PC-3 (cell line): ENCODE measurements at regions not wholly inside any gene's neighbourhood (a gene's known extent, or its start where the extent isn't known, plus 50 kb on each side); places are given as distances from the start of the nearest gene placed in this dataset.
A peak's percentile ranks its signal among the peaks of the same experiment; 100 is the strongest.
"Not testable (repeated sequence)": the region's sequence is repeated elsewhere in the genome, so short reads cannot be mapped to it uniquely, and the experiment has no call there.

Experiments
- ATAC-seq: fragments of 200-7000 bp; cut with Tn5 transposase; 2 replicates; pipeline ENCODE4 v1.9.1; 2020; ENCODE audit warnings: mild to moderate bottlenecking, moderate library complexity
- BruUV-seq: library from RNA; stranded (reverse); fragments of 400-500 nt; replicated peaks from 2 replicates; lab custom pipeline; 2021; lab: Mats Ljungman, UMichigan
- CTCF ChIA-PET: fragments of 300-600 bp; sonication (Branson Sonifier 250); formaldehyde crosslinking; loops from one replicate; lab custom pipeline; 2022; ENCODE audit warnings: antibody characterized with exemption; lab: Charles Lee
- POLR2A ChIA-PET: fragments of 300-600 bp; sonication (Branson Sonifier 250); formaldehyde crosslinking; loops from one replicate; lab custom pipeline; 2022; ENCODE audit warnings: antibody characterized with exemption; ENCODE audit not compliant: unreplicated experiment; lab: Charles Lee
- DNase-seq: peaks from one replicate; pipeline ENCODE4 v3.0.0-alpha.2; 2015
- H2AFZ ChIP-seq: fragments of 300-600 bp; sonication (generic); 2 replicates; pipeline ENCODE4 v1.6.0; 2016; ENCODE audit warnings: antibody characterized with exemption, low read length
- H3F3A ChIP-seq: fragments of 300-600 bp; sonication (generic); one replicate; pipeline ENCODE4 v1.6.0; 2017; ENCODE audit warnings: antibody characterized with exemption, low read length, control low read depth, mild to moderate bottlenecking; ENCODE audit not compliant: unreplicated experiment
- H3K27ac ChIP-seq: fragments of 300-600 bp; sonication (generic); 2 replicates; pipeline ENCODE4 v1.5.1; 2016; ENCODE audit warnings: mild to moderate bottlenecking, low read length
- H3K27me3 ChIP-seq: fragments of 300-600 bp; sonication (generic); 2 replicates; pipeline ENCODE4 v1.6.1; 2016; ENCODE audit warnings: low read length, mixed read lengths
- H3K36me3 ChIP-seq: fragments of 300-600 bp; sonication (generic); 2 replicates; pipeline ENCODE4 v1.6.1; 2016; ENCODE audit warnings: low read depth, mixed run types, low read length, mixed read lengths
- H3K4me1 ChIP-seq: fragments of 300-600 bp; sonication (generic); 2 replicates; pipeline ENCODE4 v1.5.1; 2016; ENCODE audit warnings: low read length; ENCODE audit not compliant: insufficient read depth
- H3K4me2 ChIP-seq: fragments of 300-600 bp; sonication (generic); 2 replicates; pipeline ENCODE4 v1.6.0; 2016; ENCODE audit warnings: low read length
- H3K4me3 ChIP-seq: fragments of 300-600 bp; sonication (generic); 2 replicates; pipeline ENCODE4 v1.5.1; 2016; ENCODE audit warnings: mild to moderate bottlenecking, low read length, mixed read lengths
- H3K79me2 ChIP-seq: fragments of 300-600 bp; sonication (generic); 2 replicates; pipeline ENCODE4 v1.6.1; 2017; ENCODE audit warnings: low read length, mixed read lengths
- H3K9ac ChIP-seq: fragments of 300-600 bp; sonication (generic); 2 replicates; pipeline ENCODE4 v1.6.0; 2016; ENCODE audit warnings: mild to moderate bottlenecking, low read length
- H3K9me2 ChIP-seq: fragments of 300-600 bp; sonication (generic); replicated peaks from 2 replicates; pipeline ENCODE4 v1.6.1; 2016; ENCODE audit warnings: mixed run types, low read length, mixed read lengths
- H3K9me3 ChIP-seq: fragments of 300-600 bp; sonication (generic); 2 replicates; pipeline ENCODE4 v1.6.1; 2016; ENCODE audit warnings: low read length, mixed read lengths
- H4K20me1 ChIP-seq: fragments of 300-600 bp; sonication (generic); 2 replicates; pipeline ENCODE4 v1.6.1; 2016; ENCODE audit warnings: low read length, mixed read lengths
- EZH2 ChIP-seq: fragments of 300-600 bp; sonication (generic); IDR thresholded peaks from one replicate; pipeline ENCODE4 v1.6.1; 2017; ENCODE audit warnings: antibody characterized with exemption, mild to moderate bottlenecking, low read length; ENCODE audit not compliant: unreplicated experiment
- EZH2phosphoT487 ChIP-seq: fragments of 300-600 bp; sonication (generic); IDR thresholded peaks from 2 replicates; pipeline ENCODE4 v1.6.1; 2018; ENCODE audit warnings: mild to moderate bottlenecking, antibody characterized with exemption, low read length, borderline replicate concordance
- intact Hi-C: fragments of 100-400 bp; cut with micrococcal nuclease; formaldehyde crosslinking; loops from 2 replicates; pipeline ENCODE4 v1.9.0; 2023
- TF ChIP-seq, protein P1 (sequence below): fragments of 300-600 bp; sonication (generic); conservative IDR thresholded peaks from 2 replicates; pipeline ENCODE4 v1.5.1; 2017; ENCODE audit warnings: antibody characterized with exemption, low read depth, mild to moderate bottlenecking, low read length

DNA sequence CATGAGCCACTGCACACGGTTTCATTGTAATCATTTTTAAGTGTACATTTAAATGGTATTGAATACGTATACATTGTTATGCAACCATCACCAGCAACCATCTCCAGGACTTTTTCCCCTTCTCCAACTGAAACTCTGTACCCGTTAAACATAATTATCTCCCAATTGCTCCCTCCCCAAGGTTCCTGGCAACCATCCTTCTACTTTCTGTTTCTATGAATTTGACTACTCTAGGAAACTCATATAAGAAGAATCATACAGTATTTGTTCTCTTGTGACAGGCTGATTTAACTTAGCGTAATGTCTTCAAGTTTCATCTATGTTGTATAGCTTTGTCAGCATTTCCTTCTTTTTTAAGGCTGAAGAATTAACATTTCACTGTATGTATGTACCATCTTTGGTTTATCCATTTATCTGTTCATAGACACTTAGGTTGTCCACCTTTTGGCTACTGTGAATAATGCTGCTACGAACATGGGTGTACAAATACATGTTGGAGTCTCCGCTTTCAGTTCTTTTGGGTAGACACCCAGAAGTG lies 223.1 kb downstream of the EFCAB11 start:
- TF ChIP-seq EZH2: no peak
- TF ChIP-seq, protein P1, sequence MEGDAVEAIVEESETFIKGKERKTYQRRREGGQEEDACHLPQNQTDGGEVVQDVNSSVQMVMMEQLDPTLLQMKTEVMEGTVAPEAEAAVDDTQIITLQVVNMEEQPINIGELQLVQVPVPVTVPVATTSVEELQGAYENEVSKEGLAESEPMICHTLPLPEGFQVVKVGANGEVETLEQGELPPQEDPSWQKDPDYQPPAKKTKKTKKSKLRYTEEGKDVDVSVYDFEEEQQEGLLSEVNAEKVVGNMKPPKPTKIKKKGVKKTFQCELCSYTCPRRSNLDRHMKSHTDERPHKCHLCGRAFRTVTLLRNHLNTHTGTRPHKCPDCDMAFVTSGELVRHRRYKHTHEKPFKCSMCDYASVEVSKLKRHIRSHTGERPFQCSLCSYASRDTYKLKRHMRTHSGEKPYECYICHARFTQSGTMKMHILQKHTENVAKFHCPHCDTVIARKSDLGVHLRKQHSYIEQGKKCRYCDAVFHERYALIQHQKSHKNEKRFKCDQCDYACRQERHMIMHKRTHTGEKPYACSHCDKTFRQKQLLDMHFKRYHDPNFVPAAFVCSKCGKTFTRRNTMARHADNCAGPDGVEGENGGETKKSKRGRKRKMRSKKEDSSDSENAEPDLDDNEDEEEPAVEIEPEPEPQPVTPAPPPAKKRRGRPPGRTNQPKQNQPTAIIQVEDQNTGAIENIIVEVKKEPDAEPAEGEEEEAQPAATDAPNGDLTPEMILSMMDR: no peak
- TF ChIP-seq EZH2phosphoT487: no peak
- Histone ChIP-seq H4K20me1 (no peaks in the 10 kb centered on the region), H3K27me3 (no peaks in the 10 kb centered on the region), H3K36me3 (no peaks in the 10 kb centered on the region), H3K9me3 (no peaks in the 10 kb centered on the region), H3K9ac (no peak overlapping the region), H3K27ac (no peak overlapping the region), H3K4me3 (no peak overlapping the region), H3K9me2 (no peaks in the 10 kb centered on the region), H2AFZ (no peak overlapping the region), H3K4me1 (no peaks in the 10 kb centered on the region), H3K79me2 (no peaks in the 10 kb centered on the region), H3F3A (no peaks in the 10 kb centered on the region), H3K4me2 (no peak overlapping the region)
- ChIA-PET CTCF (no interaction called here), POLR2A (no interaction called here)
- DNase-seq (no peak), ATAC-seq (no peak)
- BruUV-seq: no TSS peak
- intact Hi-C loops: no loop called here

DNA sequence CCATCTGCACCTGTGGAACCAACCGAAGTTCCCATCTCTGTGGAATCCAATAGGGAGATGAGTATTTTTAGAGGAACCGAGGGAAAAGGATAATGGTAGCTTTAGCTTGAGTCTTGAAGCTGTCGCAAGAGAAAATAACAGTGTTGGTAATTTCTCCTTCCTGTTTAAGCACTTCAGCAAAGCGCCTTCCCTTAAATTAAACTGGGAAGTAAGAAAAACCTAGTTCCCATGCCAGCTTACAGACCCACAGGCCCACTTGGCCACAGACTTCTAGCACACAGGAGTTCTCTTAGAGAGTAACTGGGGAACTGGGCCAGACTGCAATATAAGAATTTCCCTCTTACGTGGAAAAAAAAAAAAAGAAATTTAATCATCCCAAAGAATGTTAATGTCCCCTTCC lies 223.8 kb downstream of the EFCAB11 start:
- Histone ChIP-seq H3K36me3 (no peaks in the 10 kb centered on the region), H3K4me2 (no peak overlapping the region), H3F3A (no peaks in the 10 kb centered on the region), H3K79me2 (no peaks in the 10 kb centered on the region), H3K9me2 (no peaks in the 10 kb centered on the region), H3K4me3 (no peak overlapping the region), H4K20me1 (no peaks in the 10 kb centered on the region), H2AFZ (no peak overlapping the region), H3K27ac (no peak overlapping the region), H3K27me3 (no peaks in the 10 kb centered on the region), H3K9me3 (no peaks in the 10 kb centered on the region), H3K9ac (no peak overlapping the region), H3K4me1 (no peaks in the 10 kb centered on the region)
- ChIA-PET POLR2A (no interaction called here), CTCF (no interaction called here)
- ATAC-seq (no peak), DNase-seq (no peak)
- TF ChIP-seq EZH2phosphoT487 (no peak), EZH2 (no peak)
- TF ChIP-seq, protein P1: no peak
- BruUV-seq: no TSS peak
- intact Hi-C loops: no loop called here

DNA sequence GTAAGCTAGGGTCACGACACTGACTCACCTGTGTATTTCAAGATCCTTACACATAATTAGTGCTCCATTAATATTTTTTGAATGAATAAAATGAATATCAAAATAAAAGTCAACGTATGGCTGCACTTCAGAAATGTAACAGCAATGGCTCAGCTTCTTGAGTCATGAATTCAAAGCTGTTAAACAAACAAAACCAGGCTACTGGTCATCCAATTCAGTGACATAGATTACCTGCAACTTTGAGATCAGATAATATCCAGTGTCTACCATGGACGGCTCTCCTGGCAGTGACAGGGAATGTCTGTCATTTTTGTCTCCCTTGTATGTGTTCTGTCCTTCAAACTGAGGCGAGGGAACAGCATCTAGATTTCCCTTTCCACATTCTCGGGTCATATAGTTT lies 225.6 kb downstream of the EFCAB11 start:
- Histone ChIP-seq H4K20me1 (no peaks in the 10 kb centered on the region), H3K79me2 (no peaks in the 10 kb centered on the region), H3K4me2 (no peak overlapping the region), H3K27ac (no peak overlapping the region), H2AFZ (no peak overlapping the region), H3K9me3 (no peaks in the 10 kb centered on the region), H3K9me2 (no peaks in the 10 kb centered on the region), H3K9ac (no peak overlapping the region), H3K36me3 (no peaks in the 10 kb centered on the region), H3K4me1 (no peaks in the 10 kb centered on the region), H3K27me3 (no peaks in the 10 kb centered on the region), H3F3A (no peaks in the 10 kb centered on the region), H3K4me3 (no peak overlapping the region)
- ChIA-PET CTCF (no interaction called here), POLR2A (no interaction called here)
- intact Hi-C loops: no loop called here
- no TSS peak for BruUV-seq
- DNase-seq (peak; percentile 54), ATAC-seq (peak; percentile 62)
- TF ChIP-seq EZH2: no peak
- TF ChIP-seq EZH2phosphoT487: no peak
- TF ChIP-seq, protein P1: no peak

DNA sequence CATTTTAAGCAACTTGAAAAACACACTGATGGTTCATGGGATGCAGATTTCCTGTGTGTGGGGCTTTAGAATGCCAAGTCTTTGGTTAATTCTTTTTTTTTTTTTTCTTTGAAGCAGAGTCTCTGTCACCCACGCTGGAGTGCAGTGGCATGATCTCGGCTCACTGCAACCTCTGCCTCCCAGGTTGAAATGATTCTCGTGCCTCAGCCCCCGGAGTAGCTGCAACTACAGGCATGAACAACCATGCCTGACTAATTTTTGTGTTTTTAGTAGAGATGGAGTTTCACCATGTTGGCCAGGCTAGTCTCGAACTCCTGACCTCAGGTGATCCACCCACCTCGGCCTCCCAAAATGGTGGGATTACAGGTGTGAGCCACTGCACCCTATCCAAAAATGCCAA lies 228.3 kb downstream of the EFCAB11 start:
- H3K9me2 ChIP-seq, H3K9me3 ChIP-seq, H2AFZ ChIP-seq, BruUV-seq, H4K20me1 ChIP-seq, H3K9ac ChIP-seq, H3K36me3 ChIP-seq, H3K27ac ChIP-seq, H3K4me1 ChIP-seq, DNase-seq, H3K4me3 ChIP-seq, H3F3A ChIP-seq, CTCF ChIA-PET, H3K79me2 ChIP-seq, intact Hi-C loops, ATAC-seq, H3K4me2 ChIP-seq, POLR2A ChIA-PET, H3K27me3 ChIP-seq: not testable (repeated sequence)
